ENCODE measurements at regions not wholly inside any gene's neighbourhood (a gene's known extent, or its start where the extent isn't known, plus 50 kb on each side); places are given as distances from the start of the nearest gene placed in this dataset.

DNA sequence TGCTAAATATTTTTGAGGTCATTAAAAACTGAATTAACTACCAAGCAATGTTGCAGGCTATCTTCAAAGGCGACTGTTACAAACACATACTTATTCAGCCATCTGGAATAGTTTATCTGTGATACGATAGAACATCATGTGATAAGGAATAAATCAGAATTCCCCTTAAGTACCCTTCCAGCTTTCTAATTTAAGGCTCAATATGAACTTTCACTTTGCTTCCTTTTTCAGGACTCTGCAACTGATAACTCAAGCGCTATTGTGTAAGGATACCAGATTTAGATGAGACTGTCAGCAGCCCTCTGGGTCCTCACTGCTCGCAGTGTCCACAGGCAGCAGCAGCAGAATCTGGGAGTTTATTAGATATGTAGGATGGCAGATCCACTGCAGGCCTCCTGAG lies 416.3 kb downstream of the SPATA31D1 start:
- TF ChIP-seq POLR2AphosphoS5 (IDR thresholded peaks at IDR 0.05; ENCODE audit: low read depth, low read length): no peak
- no peak for TF ChIP-seq TAF1 (IDR thresholded peaks at IDR 0.05; ENCODE audit: borderline replicate concordance, insufficient read depth, low read length)
- TF ChIP-seq SIN3A (IDR thresholded peaks at IDR 0.05; ENCODE audit: borderline replicate concordance, insufficient read depth, low read length): no peak
- TF ChIP-seq, protein P1, sequence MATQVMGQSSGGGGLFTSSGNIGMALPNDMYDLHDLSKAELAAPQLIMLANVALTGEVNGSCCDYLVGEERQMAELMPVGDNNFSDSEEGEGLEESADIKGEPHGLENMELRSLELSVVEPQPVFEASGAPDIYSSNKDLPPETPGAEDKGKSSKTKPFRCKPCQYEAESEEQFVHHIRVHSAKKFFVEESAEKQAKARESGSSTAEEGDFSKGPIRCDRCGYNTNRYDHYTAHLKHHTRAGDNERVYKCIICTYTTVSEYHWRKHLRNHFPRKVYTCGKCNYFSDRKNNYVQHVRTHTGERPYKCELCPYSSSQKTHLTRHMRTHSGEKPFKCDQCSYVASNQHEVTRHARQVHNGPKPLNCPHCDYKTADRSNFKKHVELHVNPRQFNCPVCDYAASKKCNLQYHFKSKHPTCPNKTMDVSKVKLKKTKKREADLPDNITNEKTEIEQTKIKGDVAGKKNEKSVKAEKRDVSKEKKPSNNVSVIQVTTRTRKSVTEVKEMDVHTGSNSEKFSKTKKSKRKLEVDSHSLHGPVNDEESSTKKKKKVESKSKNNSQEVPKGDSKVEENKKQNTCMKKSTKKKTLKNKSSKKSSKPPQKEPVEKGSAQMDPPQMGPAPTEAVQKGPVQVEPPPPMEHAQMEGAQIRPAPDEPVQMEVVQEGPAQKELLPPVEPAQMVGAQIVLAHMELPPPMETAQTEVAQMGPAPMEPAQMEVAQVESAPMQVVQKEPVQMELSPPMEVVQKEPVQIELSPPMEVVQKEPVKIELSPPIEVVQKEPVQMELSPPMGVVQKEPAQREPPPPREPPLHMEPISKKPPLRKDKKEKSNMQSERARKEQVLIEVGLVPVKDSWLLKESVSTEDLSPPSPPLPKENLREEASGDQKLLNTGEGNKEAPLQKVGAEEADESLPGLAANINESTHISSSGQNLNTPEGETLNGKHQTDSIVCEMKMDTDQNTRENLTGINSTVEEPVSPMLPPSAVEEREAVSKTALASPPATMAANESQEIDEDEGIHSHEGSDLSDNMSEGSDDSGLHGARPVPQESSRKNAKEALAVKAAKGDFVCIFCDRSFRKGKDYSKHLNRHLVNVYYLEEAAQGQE (IDR thresholded peaks at IDR 0.05; ENCODE audit: insufficient read depth in 1 of 2, low read depth in 2 of 2, low read length in 2 of 2): no peak
- no peak for TF ChIP-seq FOXP2 (optimal IDR thresholded peaks at IDR 0.05; ENCODE audit: borderline replicate concordance, extremely low read depth, extremely low read length, insufficient read depth)

DNA sequence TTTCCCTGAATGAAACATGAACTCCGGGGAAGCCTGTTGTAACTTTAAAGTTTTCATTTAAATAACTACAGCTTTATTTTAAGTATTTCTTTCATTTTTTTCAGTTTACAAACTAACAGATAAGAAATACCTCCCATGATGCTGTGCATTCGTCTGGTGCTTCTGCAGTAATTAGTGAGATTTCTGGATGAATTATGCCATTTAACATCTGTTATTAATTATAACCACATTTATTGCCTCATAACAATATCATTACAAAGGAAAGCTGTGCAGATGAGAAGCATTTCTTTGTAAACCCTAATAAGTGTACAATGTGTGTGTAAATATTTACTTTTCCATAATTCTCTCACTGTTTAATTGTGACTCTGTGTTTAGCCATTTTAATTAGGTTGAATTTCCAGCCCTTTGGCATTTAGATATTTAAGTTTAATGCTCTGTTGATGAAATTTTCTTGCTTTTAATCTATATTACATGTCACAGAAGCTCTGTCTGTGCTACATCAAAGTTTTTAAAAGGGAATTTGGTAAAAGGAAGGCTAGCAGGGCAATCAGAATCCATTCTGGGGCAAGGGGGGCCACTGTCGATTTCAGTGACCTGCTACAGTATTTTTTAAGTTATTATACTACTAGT lies 418.0 kb downstream of the SPATA31D1 start:
- TF ChIP-seq POLR2AphosphoS5 (IDR thresholded peaks at IDR 0.05; ENCODE audit: low read depth, low read length) (no peak), FOXP2 (optimal IDR thresholded peaks at IDR 0.05; ENCODE audit: borderline replicate concordance, extremely low read depth, extremely low read length, insufficient read depth) (no peak), TAF1 (IDR thresholded peaks at IDR 0.05; ENCODE audit: borderline replicate concordance, insufficient read depth, low read length) (no peak), SIN3A (IDR thresholded peaks at IDR 0.05; ENCODE audit: borderline replicate concordance, insufficient read depth, low read length) (no peak)
- TF ChIP-seq, protein P1 (IDR thresholded peaks at IDR 0.05; ENCODE audit: insufficient read depth in 1 of 2, low read depth in 2 of 2, low read length in 2 of 2): no peak

DNA sequence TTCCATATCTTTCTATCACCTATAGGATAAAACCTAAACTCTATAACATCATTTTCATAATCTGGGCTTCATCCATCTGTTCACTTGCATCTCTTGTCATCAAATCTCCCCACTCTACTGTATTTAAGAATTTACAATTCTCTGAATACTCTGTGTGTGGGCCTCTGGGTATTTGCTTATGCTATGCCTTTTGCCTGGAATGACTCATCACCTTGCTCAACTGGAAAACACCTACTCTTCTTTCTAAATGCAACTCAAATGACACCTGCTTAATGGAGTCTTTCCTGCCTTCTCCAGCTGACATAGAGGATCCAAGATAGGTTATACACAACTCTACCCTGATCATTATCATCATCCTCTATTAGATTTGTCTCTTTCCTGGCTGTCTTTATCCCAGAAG lies 421.7 kb downstream of the SPATA31D1 start:
- TF ChIP-seq, protein P1 (IDR thresholded peaks at IDR 0.05; ENCODE audit: insufficient read depth in 1 of 2, low read depth in 2 of 2, low read length in 2 of 2): no peak
- TF ChIP-seq TAF1 (IDR thresholded peaks at IDR 0.05; ENCODE audit: borderline replicate concordance, insufficient read depth, low read length): no peak
- no peak for TF ChIP-seq FOXP2 (optimal IDR thresholded peaks at IDR 0.05; ENCODE audit: borderline replicate concordance, extremely low read depth, extremely low read length, insufficient read depth)
- no peak for TF ChIP-seq POLR2AphosphoS5 (IDR thresholded peaks at IDR 0.05; ENCODE audit: low read depth, low read length)
- TF ChIP-seq SIN3A (IDR thresholded peaks at IDR 0.05; ENCODE audit: borderline replicate concordance, insufficient read depth, low read length): no peak

DNA sequence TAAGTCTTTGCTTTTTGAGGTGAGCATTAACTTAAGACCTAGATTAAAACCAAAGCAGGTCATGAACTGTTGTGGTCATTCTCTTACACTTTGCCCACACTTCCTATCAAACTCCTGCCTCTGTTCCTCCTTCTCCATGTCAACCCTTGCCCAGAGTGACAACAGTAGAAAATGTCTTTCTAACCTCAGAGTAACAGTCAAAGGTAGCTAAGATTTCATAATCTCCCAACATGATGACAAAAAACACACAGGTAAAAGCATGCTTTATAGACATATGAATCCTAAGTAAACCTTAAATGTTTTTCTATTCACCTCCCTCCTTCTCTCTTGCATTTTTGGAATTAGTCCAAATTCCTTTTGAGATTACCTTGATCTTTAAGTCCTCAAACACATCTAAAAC lies 422.3 kb downstream of the SPATA31D1 start:
- TF ChIP-seq SIN3A (IDR thresholded peaks at IDR 0.05; ENCODE audit: borderline replicate concordance, insufficient read depth, low read length) (no peak), TAF1 (IDR thresholded peaks at IDR 0.05; ENCODE audit: borderline replicate concordance, insufficient read depth, low read length) (no peak), POLR2AphosphoS5 (IDR thresholded peaks at IDR 0.05; ENCODE audit: low read depth, low read length) (no peak), FOXP2 (optimal IDR thresholded peaks at IDR 0.05; ENCODE audit: borderline replicate concordance, extremely low read depth, extremely low read length, insufficient read depth) (no peak)
- TF ChIP-seq, protein P1 (IDR thresholded peaks at IDR 0.05; ENCODE audit: insufficient read depth in 1 of 2, low read depth in 2 of 2, low read length in 2 of 2): no peak

Measured in PFSK-1 (cell line).